Mucosa of stomach (tissue), 1 donor: ENCODE measurements at regions not wholly inside any gene's neighbourhood (a gene's known extent, or its start where the extent isn't known, plus 50 kb on each side); places are given as distances from the start of the nearest gene placed in this dataset.

ENCODE experiments used
- H3K27me3 ChIP-seq: one replicate; pipeline ENCODE4 v1.7.0; 2013; ENCODE audit warnings: mild to moderate bottlenecking, low read length; ENCODE audit not compliant: control insufficient read depth, insufficient read depth
- H3K36me3 ChIP-seq: one replicate; pipeline ENCODE4 v1.7.0; 2013; ENCODE audit warnings: low read length; ENCODE audit not compliant: control insufficient read depth, insufficient read depth
- H3K4me1 ChIP-seq: one replicate; pipeline ENCODE4 v1.7.0; 2013; ENCODE audit warnings: mild to moderate bottlenecking, low read length; ENCODE audit not compliant: control insufficient read depth, insufficient read depth
- H3K4me3 ChIP-seq: one replicate; pipeline ENCODE4 v1.7.0; 2013; ENCODE audit warnings: low read length
- H3K9ac ChIP-seq: one replicate; pipeline ENCODE4 v1.7.0; 2013; ENCODE audit warnings: mild to moderate bottlenecking, low read length, moderate library complexity
- H3K9me3 ChIP-seq: one replicate; pipeline ENCODE4 v1.7.0; 2013; ENCODE audit warnings: mild to moderate bottlenecking, low read length, moderate library complexity; ENCODE audit not compliant: control insufficient read depth
- donor health status: Pancreatic carcinoma.

GRCh38 chr13:111020021-111020420 is 95.1 kb upstream of the ARHGEF7 start:
- Histone ChIP-seq H3K4me1 (no peaks in the 10 kb centered on the region), H3K36me3 (no peaks in the 10 kb centered on the region), H3K4me3 (no peak overlapping the region), H3K27me3 (no peaks in the 10 kb centered on the region), H3K9ac (no peak overlapping the region), H3K9me3 (no peaks in the 10 kb centered on the region)

GRCh38 chr13:111017755-111018459 is 97.2 kb upstream of the ARHGEF7 start:
- Histone ChIP-seq H3K9me3 (no peaks in the 10 kb centered on the region), H3K36me3 (no peaks in the 10 kb centered on the region), H3K4me3 (no peak overlapping the region), H3K9ac (no peak overlapping the region), H3K4me1 (no peaks in the 10 kb centered on the region), H3K27me3 (no peaks in the 10 kb centered on the region)

DNA sequence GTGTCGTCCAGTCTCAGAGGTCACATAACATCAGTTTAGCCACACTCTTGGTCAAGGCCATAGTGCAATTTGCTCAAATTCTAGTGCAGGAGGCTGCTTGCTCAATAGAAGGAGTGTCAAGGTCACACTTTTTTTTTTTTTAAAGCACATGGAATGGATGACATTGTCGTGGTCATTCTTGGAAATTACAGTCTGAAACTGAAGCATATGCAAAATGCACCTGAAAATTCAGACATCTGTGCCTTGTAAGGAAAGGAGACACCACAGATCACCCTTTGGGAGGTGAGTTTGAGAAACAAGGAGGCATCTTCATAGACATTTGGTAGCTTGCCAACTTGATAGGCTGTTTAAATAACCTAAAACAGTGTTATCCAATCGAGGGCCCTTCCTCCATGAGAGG is 98.3 kb upstream of the ANKRD10 start:
- no peaks in the 10 kb centered on the region for H3K36me3 ChIP-seq
- no peak overlapping the region for H3K9ac ChIP-seq
- H3K9me3 ChIP-seq, result no peaks in the 10 kb centered on the region
- no peaks in the 10 kb centered on the region for H3K4me1 ChIP-seq
- peaks cover 4% of the 10 kb centered on the region for H3K27me3 ChIP-seq
- no peak overlapping the region for H3K4me3 ChIP-seq

- Histone ChIP-seq H3K27me3 (peaks cover 4% of the 10 kb centered on the region), H3K9me3 (no peaks in the 10 kb centered on the region), H3K36me3 (no peaks in the 10 kb centered on the region), H3K4me1 (no peaks in the 10 kb centered on the region), H3K9ac (no peak overlapping the region), H3K4me3 (no peak overlapping the region)
Measured at GRCh38 chr13:111011899-111012298, 97.0 kb upstream of the ANKRD10 start.

DNA sequence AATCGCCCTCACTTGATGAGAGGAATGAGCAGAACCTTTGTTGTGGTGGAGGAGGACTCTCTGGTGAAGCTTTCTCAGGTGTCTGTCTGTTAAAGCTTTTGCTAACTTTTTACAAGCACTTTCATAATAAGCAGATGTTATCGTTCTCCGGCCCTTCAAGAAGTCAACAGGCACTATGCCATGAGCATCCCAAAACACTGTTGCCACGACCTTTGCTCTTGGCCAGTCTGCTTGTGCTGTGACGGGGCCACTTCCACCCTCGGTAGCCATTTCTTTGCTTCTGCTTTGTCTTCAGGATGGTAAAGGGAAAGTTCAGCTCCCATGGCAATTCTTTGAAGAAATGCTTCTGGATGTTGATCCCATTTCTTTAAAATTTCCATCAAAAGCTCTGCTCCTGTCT is 93.5 kb upstream of the ANKRD10 start:
- Histone ChIP-seq H3K9ac (no peak overlapping the region), H3K36me3 (no peaks in the 10 kb centered on the region), H3K27me3 (peaks cover 4% of the 10 kb centered on the region), H3K4me1 (peaks cover 12% of the 10 kb centered on the region), H3K4me3 (no peak overlapping the region), H3K9me3 (no peaks in the 10 kb centered on the region)

DNA sequence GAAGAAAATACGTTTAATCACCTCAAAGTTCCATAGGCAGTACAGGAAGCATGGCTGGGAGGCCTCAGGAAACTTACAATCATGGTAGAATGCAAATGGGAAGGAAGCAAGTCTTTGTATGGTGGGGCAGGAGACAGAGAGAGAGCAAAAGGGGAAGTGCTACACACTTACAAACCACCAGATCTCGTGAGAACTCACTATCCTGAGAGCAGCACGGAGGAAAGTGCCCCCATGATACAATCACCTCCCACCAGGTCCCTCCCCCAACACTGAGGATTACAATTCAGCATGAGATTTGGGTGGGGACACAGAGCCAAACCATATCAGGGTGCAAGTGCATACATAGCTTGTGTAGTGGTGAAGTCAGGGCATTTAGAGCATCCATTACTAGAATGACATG is 92.3 kb upstream of the ANKRD10 start:
- H3K4me1 ChIP-seq, result peaks cover 12% of the 10 kb centered on the region
- peaks cover 4% of the 10 kb centered on the region for H3K27me3 ChIP-seq
- no peak overlapping the region for H3K9ac ChIP-seq
- H3K4me3 ChIP-seq, result no peak overlapping the region
- H3K9me3 ChIP-seq, result no peaks in the 10 kb centered on the region
- no peaks in the 10 kb centered on the region for H3K36me3 ChIP-seq

DNA sequence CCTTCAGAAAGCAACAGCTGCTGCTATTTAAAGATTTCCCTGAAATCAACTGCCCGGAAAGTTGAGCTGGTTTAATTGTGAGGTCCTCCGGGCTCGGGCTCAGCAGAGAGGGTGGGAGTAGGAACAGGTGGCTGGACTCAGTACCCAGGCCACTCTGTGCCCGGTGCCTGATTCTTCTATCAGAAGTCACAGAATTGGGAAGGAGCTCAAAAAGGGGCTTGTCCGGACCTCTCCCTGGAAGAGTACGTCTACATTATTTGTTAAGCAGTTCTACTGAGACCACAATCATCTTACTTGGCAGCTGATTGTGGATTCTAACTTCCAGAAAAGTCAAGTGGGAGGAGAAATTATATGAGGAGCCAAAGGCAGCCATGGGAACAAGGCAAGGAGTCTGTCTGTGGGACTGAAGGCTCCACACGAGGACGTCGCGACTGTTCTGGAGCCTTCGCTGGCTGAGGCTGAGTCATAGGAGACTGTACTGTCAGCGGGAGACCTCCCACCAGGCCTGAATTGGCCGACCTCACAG is 91.7 kb upstream of the ANKRD10 start:
- Histone ChIP-seq H3K27me3 (peaks cover 4% of the 10 kb centered on the region), H3K4me3 (no peak overlapping the region), H3K9me3 (no peaks in the 10 kb centered on the region), H3K9ac (peak overlapping the region; percentile 40), H3K36me3 (no peaks in the 10 kb centered on the region), H3K4me1 (peaks cover 12% of the 10 kb centered on the region)

GRCh38 chr13:111005808-111006505 is 91.1 kb upstream of the ANKRD10 start:
- no peaks in the 10 kb centered on the region for H3K36me3 ChIP-seq
- peaks cover 12% of the 10 kb centered on the region for H3K4me1 ChIP-seq
- H3K9ac ChIP-seq, result peak overlapping the region; percentile 40
- H3K9me3 ChIP-seq, result no peaks in the 10 kb centered on the region
- no peaks in the 10 kb centered on the region for H3K27me3 ChIP-seq
- H3K4me3 ChIP-seq, result no peak overlapping the region

GRCh38 chr13:111005364-111005763 is 90.5 kb upstream of the ANKRD10 start:
- Histone ChIP-seq H3K4me3 (no peak overlapping the region), H3K4me1 (peaks cover 12% of the 10 kb centered on the region), H3K36me3 (no peaks in the 10 kb centered on the region), H3K9ac (no peak overlapping the region), H3K27me3 (no peaks in the 10 kb centered on the region), H3K9me3 (no peaks in the 10 kb centered on the region)

DNA sequence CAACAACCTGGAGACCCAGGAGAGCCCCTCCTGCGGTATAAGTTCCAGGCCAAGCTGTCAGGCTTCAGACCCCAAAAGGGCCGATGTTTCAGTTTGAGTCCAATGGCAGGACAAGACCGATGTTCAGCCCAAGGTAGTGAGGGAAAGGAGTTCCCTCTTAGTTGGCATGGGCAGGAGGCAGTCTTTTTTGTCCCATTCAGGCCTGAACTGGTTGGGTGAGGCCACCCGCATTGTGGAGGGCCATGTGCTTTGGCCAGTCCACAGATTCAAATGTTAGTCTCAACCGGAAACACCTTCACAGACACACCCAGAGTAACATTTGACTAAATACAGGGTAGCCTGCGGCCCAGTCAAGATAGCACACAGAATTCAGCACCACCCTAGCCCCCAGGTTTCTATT is 89.6 kb upstream of the ANKRD10 start:
- H3K9me3 ChIP-seq, result no peaks in the 10 kb centered on the region
- no peak overlapping the region for H3K9ac ChIP-seq
- H3K27me3 ChIP-seq, result no peaks in the 10 kb centered on the region
- H3K36me3 ChIP-seq, result no peaks in the 10 kb centered on the region
- H3K4me3 ChIP-seq, result no peak overlapping the region
- peaks cover 12% of the 10 kb centered on the region for H3K4me1 ChIP-seq

GRCh38 chr13:111001636-111002035 is 86.8 kb upstream of the ANKRD10 start:
- Histone ChIP-seq H3K4me1 (peaks cover 11% of the 10 kb centered on the region), H3K9me3 (no peaks in the 10 kb centered on the region)

DNA sequence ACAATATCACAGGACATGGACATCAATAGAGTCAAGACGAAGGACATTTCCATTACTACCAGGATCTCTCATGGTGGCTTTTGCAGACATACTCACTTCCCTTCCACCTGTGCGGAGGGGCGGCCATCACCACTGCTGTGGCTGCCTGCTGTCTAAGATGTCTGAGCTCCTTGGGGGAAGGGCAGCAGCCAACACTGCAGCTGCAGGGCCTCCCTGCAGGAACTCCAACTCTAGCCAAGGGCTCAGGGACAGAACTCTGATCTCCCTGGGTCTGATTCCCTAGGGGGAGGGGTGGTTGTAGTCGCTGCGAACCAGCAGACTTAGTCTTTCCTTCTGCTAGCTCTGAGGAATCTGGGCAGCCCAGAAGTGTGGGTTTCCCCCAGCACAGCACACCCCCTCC is 78.9 kb upstream of the ANKRD10 start:
- no peaks in the 10 kb centered on the region for H3K36me3 ChIP-seq
- H3K9me3 ChIP-seq, result no peaks in the 10 kb centered on the region
- H3K27me3 ChIP-seq, result no peaks in the 10 kb centered on the region
- no peak overlapping the region for H3K4me3 ChIP-seq
- no peak overlapping the region for H3K9ac ChIP-seq
- H3K4me1 ChIP-seq, result no peaks in the 10 kb centered on the region

More at GRCh38 chr13:111001636-111002035, 86.8 kb upstream of the ANKRD10 start:
- Histone ChIP-seq H3K9ac (no peak overlapping the region), H3K27me3 (no peaks in the 10 kb centered on the region), H3K4me3 (no peak overlapping the region), H3K36me3 (no peaks in the 10 kb centered on the region)
